ENCODE measurements at regions not wholly inside any gene's neighbourhood (a gene's known extent, or its start where the extent isn't known, plus 50 kb on each side); places are given as distances from the start of the nearest gene placed in this dataset.

DNA sequence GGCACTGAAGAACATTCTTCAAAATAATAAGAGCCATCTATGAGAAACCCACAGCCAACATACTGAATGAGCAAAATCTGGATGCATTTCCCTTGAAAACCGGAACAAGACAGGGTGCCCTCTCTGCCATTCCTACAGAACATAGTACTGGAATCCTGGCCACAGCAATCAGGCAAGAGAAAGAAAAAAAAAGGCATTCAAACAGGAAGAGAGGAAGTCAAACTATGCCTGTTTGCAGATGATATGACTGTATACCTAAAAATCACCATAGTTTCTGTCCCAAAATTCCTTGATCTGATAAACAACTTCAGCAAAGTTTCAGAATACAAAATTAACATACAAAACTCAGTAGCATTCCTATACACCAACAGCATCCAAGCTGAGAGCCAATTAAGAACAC, 119.5 kb upstream of the PARD3B start:
- Mint-ChIP-seq H3K27ac (no peak overlapping the region), H3K4me3 (no peak overlapping the region), H3K36me3 (ENCODE audit: insufficient read depth in 1 of 3, low read depth in 3 of 3) (no peaks in the 10 kb centered on the region; a peak in 1 of 7 replicates), H3K27me3 (ENCODE audit: low read depth) (no peaks in the 10 kb centered on the region; the same call in none of the 2 replicates), H3K4me1 (peaks cover 0 to 3% of the 10 kb centered on the region in 2 experiments; a peak in 2 of 4 replicates), H3K9me3 (peaks cover 3% of the 10 kb centered on the region in 2 experiments; a peak in 3 of 5 replicates)
- H3K79me1 ChIP-seq (ENCODE audit: insufficient read depth, low read depth, low read length, poor library complexity, severe bottlenecking): no peaks in the 10 kb centered on the region
- H2BK15ac ChIP-seq (ENCODE audit: low read depth, low read length): no peak overlapping the region
- H4K8ac ChIP-seq (replicated peaks; ENCODE audit: insufficient read length, low read depth, low read length): no peak overlapping the region
- H3K4me2 ChIP-seq (ENCODE audit: insufficient read depth, insufficient read length, low read length): no peak overlapping the region
- no peak overlapping the region for H2BK12ac ChIP-seq (ENCODE audit: insufficient read length, low read depth, low read length)
- no peak overlapping the region for H2BK5ac ChIP-seq (ENCODE audit: insufficient read length, low read length)
- H3K9ac ChIP-seq (ENCODE audit: extremely low read depth, insufficient read length, low read length): no peak overlapping the region
- TF ChIP-seq, protein P1, sequence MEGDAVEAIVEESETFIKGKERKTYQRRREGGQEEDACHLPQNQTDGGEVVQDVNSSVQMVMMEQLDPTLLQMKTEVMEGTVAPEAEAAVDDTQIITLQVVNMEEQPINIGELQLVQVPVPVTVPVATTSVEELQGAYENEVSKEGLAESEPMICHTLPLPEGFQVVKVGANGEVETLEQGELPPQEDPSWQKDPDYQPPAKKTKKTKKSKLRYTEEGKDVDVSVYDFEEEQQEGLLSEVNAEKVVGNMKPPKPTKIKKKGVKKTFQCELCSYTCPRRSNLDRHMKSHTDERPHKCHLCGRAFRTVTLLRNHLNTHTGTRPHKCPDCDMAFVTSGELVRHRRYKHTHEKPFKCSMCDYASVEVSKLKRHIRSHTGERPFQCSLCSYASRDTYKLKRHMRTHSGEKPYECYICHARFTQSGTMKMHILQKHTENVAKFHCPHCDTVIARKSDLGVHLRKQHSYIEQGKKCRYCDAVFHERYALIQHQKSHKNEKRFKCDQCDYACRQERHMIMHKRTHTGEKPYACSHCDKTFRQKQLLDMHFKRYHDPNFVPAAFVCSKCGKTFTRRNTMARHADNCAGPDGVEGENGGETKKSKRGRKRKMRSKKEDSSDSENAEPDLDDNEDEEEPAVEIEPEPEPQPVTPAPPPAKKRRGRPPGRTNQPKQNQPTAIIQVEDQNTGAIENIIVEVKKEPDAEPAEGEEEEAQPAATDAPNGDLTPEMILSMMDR (conservative IDR thresholded peaks at IDR 0.05): no peak
- no peak for DNase-seq
- H3K23ac ChIP-seq (ENCODE audit: insufficient read length, low read depth, low read length): no peak overlapping the region
- H3K4me1 ChIP-seq (ENCODE audit: insufficient read depth, low read length): no peaks in the 10 kb centered on the region
- no peak overlapping the region for H4K5ac ChIP-seq (ENCODE audit: insufficient read length, low read depth, low read length)
- H3K23me2 ChIP-seq (ENCODE audit: insufficient read length, low read depth, low read length, poor library complexity, severe bottlenecking): no peaks in the 10 kb centered on the region
- no peak overlapping the region for H3K56ac ChIP-seq (ENCODE audit: insufficient read length, low read depth, low read length)
- H3K27me3 ChIP-seq (ENCODE audit: insufficient read depth, low read length): no peaks in the 10 kb centered on the region
- no peak overlapping the region for H2BK20ac ChIP-seq (ENCODE audit: low read depth, low read length, poor library complexity, severe bottlenecking)
- no peaks in the 10 kb centered on the region for H3K9me3 ChIP-seq (ENCODE audit: control insufficient read depth, low read depth, low read length)
- H3T11ph ChIP-seq (ENCODE audit: low read length): no peak overlapping the region
- no peak overlapping the region for H2AFZ ChIP-seq (ENCODE audit: low read length)
- no peak overlapping the region for H4K91ac ChIP-seq (ENCODE audit: insufficient read length, low read depth, low read length)
- no peaks in the 10 kb centered on the region for H3K79me2 ChIP-seq (ENCODE audit: insufficient read depth, low read length)
- no peak overlapping the region for H3K18ac ChIP-seq (ENCODE audit: insufficient read length, low read depth, low read length)
- H3K27ac ChIP-seq (ENCODE audit: insufficient read length, low read depth, low read length): no peak overlapping the region
- H2AK5ac ChIP-seq (ENCODE audit: insufficient read length, low read length): no peak overlapping the region
- WGBS (ENCODE audit: extremely low coverage, insufficient read length, low lambda C conversion rate): no CpG with 5 or more reads among the region's 1 CpG
- no peak overlapping the region for H3K4ac ChIP-seq (ENCODE audit: low read depth, low read length)
- H4K20me1 ChIP-seq (ENCODE audit: control insufficient read depth, insufficient read depth, insufficient read length): no peaks in the 10 kb centered on the region
- no peak overlapping the region for H2BK120ac ChIP-seq (ENCODE audit: low read depth, low read length, poor library complexity, severe bottlenecking)
- H3K14ac ChIP-seq (ENCODE audit: insufficient read depth, low read length): no peak overlapping the region

Measured in H9 (cell line).